ENCODE measurements at regions not wholly inside any gene's neighbourhood (a gene's known extent, or its start where the extent isn't known, plus 50 kb on each side); places are given as distances from the start of the nearest gene placed in this dataset.

DNA sequence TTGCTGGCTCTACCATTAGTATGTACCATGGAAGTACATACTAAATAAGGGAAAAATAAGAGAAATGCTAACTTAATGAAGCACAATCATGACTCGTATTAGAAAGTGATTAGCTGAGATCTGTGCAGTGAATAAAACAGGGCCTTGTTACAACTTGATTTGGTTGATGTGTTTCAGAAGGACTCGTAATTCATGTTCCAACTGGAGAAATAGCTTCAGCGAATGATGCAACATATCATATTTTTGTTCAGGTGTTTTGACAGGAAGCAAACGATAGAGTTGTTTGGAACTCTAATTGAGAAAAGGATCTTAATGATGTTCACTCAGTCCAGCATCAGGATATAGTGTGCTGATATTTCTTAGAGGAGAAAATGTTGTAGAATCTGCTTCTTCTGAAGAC is 474.6 kb upstream of the WWC1 start:
- no peak overlapping the region for H3K4me3 ChIP-seq
- H3K4me1 ChIP-seq (ENCODE audit: insufficient read depth), result no peaks in the 10 kb centered on the region
- no peak overlapping the region for H2AFZ ChIP-seq
- 90% methylated on average over 4 of the region's 4 CpGs for WGBS (ENCODE audit: low lambda C conversion rate, missing lambda C conversion rate)
- no peaks in the 10 kb centered on the region for H3K9me3 ChIP-seq (ENCODE audit: low read depth)
- H3K79me2 ChIP-seq, result no peaks in the 10 kb centered on the region
- no peaks in the 10 kb centered on the region for H4K20me1 ChIP-seq (ENCODE audit: insufficient read depth, poor library complexity, severe bottlenecking)
- no peak overlapping the region for H3K27ac ChIP-seq
- H3K9me2 ChIP-seq (replicated peaks; ENCODE audit: insufficient read depth), result no peaks in the 10 kb centered on the region
- no peaks in the 10 kb centered on the region for H3K36me3 ChIP-seq (replicated peaks; ENCODE audit: insufficient read depth, low read depth)
- TF ChIP-seq EZH2phosphoT487 (IDR thresholded peaks at IDR 0.05; ENCODE audit: low read depth, severe bottlenecking, unreplicated experiment) (no peak), CTCF (IDR thresholded peaks at IDR 0.05; ENCODE audit: poor library complexity) (no peak), EZH2 (IDR thresholded peaks at IDR 0.05; ENCODE audit: borderline replicate concordance) (no peak)
- no peaks in the 10 kb centered on the region for H3K27me3 ChIP-seq
- no peak for DNase-seq (ENCODE audit: low spot score)
- no peak overlapping the region for H3K4me2 ChIP-seq

GRCh38 chr5:167819406-167819805 is 472.0 kb upstream of the WWC1 start:
- H3K79me2 ChIP-seq, result no peaks in the 10 kb centered on the region
- H3K9me3 ChIP-seq (ENCODE audit: low read depth), result no peaks in the 10 kb centered on the region
- 95% methylated on average over 3 of the region's 3 CpGs for WGBS (ENCODE audit: low lambda C conversion rate, missing lambda C conversion rate)
- H4K20me1 ChIP-seq (ENCODE audit: insufficient read depth, poor library complexity, severe bottlenecking), result no peaks in the 10 kb centered on the region
- no peaks in the 10 kb centered on the region for H3K4me1 ChIP-seq (ENCODE audit: insufficient read depth)
- H3K9me2 ChIP-seq (replicated peaks; ENCODE audit: insufficient read depth), result no peaks in the 10 kb centered on the region
- H3K27ac ChIP-seq, result no peak overlapping the region
- H2AFZ ChIP-seq, result no peak overlapping the region
- H3K4me2 ChIP-seq, result no peak overlapping the region
- H3K27me3 ChIP-seq, result no peaks in the 10 kb centered on the region
- no peak for DNase-seq (ENCODE audit: low spot score)
- no peak for TF ChIP-seq EZH2phosphoT487 (IDR thresholded peaks at IDR 0.05; ENCODE audit: low read depth, severe bottlenecking, unreplicated experiment)
- no peaks in the 10 kb centered on the region for H3K36me3 ChIP-seq (replicated peaks; ENCODE audit: insufficient read depth, low read depth)
- H3K4me3 ChIP-seq, result no peak overlapping the region

- 66% methylated on average over 12 of the region's 12 CpGs for WGBS (ENCODE audit: low lambda C conversion rate, missing lambda C conversion rate)
- no peak for DNase-seq (ENCODE audit: low spot score)
- H3K4me2 ChIP-seq, result peak overlapping the region; percentile 11
Measured at GRCh38 chr5:167820101-167820990, 471.1 kb upstream of the WWC1 start.

More at GRCh38 chr5:167820101-167820990, 471.1 kb upstream of the WWC1 start:
- Histone ChIP-seq H3K9me3 (ENCODE audit: low read depth) (no peaks in the 10 kb centered on the region), H3K9me2 (replicated peaks; ENCODE audit: insufficient read depth) (no peaks in the 10 kb centered on the region), H3K79me2 (no peaks in the 10 kb centered on the region), H2AFZ (no peak overlapping the region), H4K20me1 (ENCODE audit: insufficient read depth, poor library complexity, severe bottlenecking) (no peaks in the 10 kb centered on the region), H3K4me3 (no peak overlapping the region), H3K36me3 (replicated peaks; ENCODE audit: insufficient read depth, low read depth) (no peaks in the 10 kb centered on the region), H3K27me3 (no peaks in the 10 kb centered on the region), H3K27ac (no peak overlapping the region), H3K4me1 (ENCODE audit: insufficient read depth) (no peaks in the 10 kb centered on the region)
- no peak for TF ChIP-seq EZH2phosphoT487 (IDR thresholded peaks at IDR 0.05; ENCODE audit: low read depth, severe bottlenecking, unreplicated experiment)
- no peak for TF ChIP-seq CTCF (IDR thresholded peaks at IDR 0.05; ENCODE audit: poor library complexity)
- TF ChIP-seq EZH2 (IDR thresholded peaks at IDR 0.05; ENCODE audit: borderline replicate concordance), result no peak

Data from hepatocyte (in vitro differentiated cells).